Activated B cell treated with CpG ODN at 0.5 μM for 24 hours (primary cell): ENCODE measurements at regions not wholly inside any gene's neighbourhood (a gene's known extent, or its start where the extent isn't known, plus 50 kb on each side); places are given as distances from the start of the nearest gene placed in this dataset.

Experiments
- ATAC-seq: fragments of 200-7000 bp; cut with Tn5 transposase; one replicate; pipeline ENCODE4 v1.10.0; 2021; ENCODE audit warnings: low read depth, mild to moderate bottlenecking, moderate library complexity
- CTCF ChIA-PET: fragments of 350-600 bp; sonication (Branson Sonifier 250); formaldehyde crosslinking; loops from one replicate; lab custom pipeline; 2021; ENCODE audit warnings: antibody characterized with exemption; lab: Charles Lee
- POLR2A ChIA-PET: fragments of 350-600 bp; sonication (Branson Sonifier 250); formaldehyde crosslinking; loops from one replicate; lab custom pipeline; 2021; ENCODE audit warnings: antibody characterized with exemption; lab: Charles Lee
- DNase-seq: peaks from one replicate; pipeline ENCODE4 v3.0.0; 2022
- H3K27ac Mint-ChIP-seq: one replicate; pipeline ENCODE4 v1.8.0; 2020; ENCODE audit warnings: mixed read lengths
- H3K27me3 Mint-ChIP-seq: one replicate; pipeline ENCODE4 v1.8.0; 2021; ENCODE audit warnings: mixed read lengths
- H3K36me3 Mint-ChIP-seq: one replicate; pipeline ENCODE4 v1.8.0; 2021; ENCODE audit warnings: low read depth, mixed read lengths
- H3K4me1 Mint-ChIP-seq: one replicate; pipeline ENCODE4 v1.8.0; 2021; ENCODE audit warnings: mixed read lengths
- H3K4me3 Mint-ChIP-seq: one replicate; pipeline ENCODE4 v1.8.0; 2020; ENCODE audit warnings: mild to moderate bottlenecking, mixed read lengths
- H3K9me3 Mint-ChIP-seq: one replicate; pipeline ENCODE4 v1.8.0; 2020; ENCODE audit warnings: mixed read lengths
- CTCF ChIP-seq: fragments of 200-600 bp; IDR thresholded peaks from one replicate; pipeline ENCODE4 v1.8.0; 2022; ENCODE audit warnings: antibody characterized with exemption, mild to moderate bottlenecking
- intact Hi-C: fragments of 100-400 bp; cut with micrococcal nuclease; formaldehyde crosslinking; loops from one replicate; pipeline ENCODE4 v1.15.1; 2024

DNA sequence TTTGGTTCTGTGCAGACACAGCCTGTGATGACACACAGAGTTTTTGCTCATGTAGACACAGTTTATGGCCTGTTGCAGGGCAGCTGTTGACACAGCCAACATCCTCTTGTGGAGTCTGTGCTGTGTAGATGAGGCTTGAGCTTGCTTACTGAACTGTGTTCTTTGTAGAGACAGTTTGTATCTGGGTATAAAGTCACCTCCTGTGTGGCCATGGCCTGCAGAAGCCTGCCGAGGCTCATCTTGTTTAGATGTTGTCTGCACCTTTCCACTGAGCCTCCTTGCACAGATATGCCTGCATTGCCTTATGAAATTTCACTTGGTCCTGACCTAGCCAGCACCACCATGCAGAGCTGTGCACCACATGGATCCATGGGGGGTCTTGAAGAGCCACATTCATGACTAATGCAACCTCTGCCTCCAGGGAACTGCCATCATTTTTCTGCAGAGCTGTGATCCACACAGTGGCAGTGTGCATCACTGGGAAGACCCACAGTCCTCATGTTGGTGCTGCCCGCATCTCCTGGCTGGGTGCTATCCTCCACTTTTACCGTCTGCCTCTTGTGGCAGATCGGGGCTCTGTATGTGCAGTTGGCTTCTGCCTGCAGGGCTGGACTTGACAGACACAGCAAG, 198.0 kb upstream of the MAMLD1 start:
- no peak for DNase-seq
- intact Hi-C loops = no loop called here
- Mint-ChIP-seq H3K27ac (no peak overlapping the region), H3K36me3 (no peaks in the 10 kb centered on the region), H3K4me1 (no peaks in the 10 kb centered on the region), H3K9me3 (no peaks in the 10 kb centered on the region), H3K4me3 (no peak overlapping the region), H3K27me3 (no peaks in the 10 kb centered on the region)
- POLR2A ChIA-PET = no interaction called here
- no peak for ATAC-seq
- CTCF ChIA-PET = no interaction called here
- no peak for TF ChIP-seq CTCF

DNA sequence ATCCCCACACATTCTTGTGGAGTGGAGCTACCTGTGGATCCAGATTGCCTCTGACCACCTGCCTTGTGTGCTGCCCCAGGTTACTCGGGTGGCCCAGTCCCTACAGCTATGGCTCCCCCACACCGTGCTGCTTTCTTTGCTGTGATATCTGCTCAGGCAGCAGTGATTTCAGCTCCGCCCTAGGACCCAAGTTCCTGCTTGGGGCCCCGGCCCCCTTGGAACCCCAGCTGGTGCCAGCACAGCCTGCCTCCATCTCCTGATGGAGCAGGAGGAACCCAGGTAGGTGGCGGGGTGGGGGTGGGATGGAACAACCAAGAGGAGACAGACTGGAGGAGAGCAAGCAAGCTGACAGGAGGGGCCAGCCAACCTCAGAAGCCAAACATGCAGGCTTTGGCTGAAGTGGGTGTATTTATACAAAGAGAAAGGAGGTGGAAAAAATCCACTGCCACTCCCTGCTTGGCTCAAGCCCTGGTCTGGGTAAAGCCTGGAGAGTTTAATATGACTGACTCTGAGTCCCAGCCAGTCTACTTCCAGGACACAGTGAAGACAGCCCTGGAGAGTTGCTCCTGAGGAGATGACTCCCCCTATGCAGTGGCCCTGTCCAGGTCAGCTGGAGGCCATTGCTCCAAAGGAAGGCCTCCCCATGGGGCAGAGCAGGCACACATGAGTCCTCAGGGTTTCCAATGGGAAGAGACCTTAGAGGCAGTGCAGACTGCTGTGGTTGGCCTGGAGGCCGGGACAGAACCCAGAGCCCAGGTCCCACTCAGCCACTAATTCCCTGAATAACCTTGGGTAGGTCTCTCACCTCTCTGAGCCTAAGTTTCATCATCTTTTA, 197.1 kb upstream of the MAMLD1 start:
- no peaks in the 10 kb centered on the region for H3K27me3 Mint-ChIP-seq
- H3K9me3 Mint-ChIP-seq = no peaks in the 10 kb centered on the region

DNA sequence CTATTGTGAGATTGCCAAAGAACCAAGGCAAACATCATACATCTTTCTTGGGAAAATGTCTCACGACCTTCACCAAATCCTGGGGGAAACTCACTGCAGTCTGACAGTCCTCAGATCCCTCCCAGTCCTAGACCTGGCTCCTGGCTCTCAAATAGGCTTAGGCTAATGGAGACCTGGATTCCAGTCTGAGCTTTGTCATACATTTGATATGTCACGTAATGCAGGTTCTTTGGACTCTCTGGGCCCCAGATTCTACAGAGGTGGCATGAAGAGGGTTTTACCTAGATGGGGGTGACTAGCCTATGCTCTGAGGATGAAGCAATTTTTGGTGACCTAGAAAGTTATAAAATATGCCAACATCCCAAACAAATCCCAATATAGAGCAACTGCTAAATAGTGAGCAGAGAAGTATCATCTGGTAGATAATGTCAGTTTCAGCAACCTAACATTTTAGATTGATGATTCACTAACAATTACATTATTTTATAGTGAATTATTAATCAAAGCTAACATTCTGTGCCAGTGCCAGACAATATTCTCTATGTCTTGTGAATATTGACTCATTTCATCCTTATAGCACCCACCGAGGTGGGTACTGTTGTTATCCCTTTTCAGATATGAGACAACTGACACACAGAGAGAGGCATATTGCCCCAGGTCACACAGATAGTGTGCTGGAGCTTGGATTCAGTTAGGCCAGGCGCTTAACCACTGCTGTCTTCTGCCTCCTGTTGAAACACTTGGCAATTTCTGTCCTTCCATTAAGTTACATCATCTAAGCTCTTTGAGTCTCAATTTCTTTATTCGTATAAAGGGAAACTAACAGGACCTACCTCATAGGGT, 195.4 kb upstream of the MAMLD1 start:
- no peak for TF ChIP-seq CTCF
- CTCF ChIA-PET = no interaction called here
- ATAC-seq = no peak

More for the DNA sequence above, 197.1 kb upstream of the MAMLD1 start:
- DNase-seq (no peak), ATAC-seq (no peak)
- POLR2A ChIA-PET = no interaction called here
- CTCF ChIA-PET = no interaction called here
- Mint-ChIP-seq H3K27ac (no peak overlapping the region), H3K4me3 (no peak overlapping the region), H3K4me1 (no peaks in the 10 kb centered on the region), H3K36me3 (no peaks in the 10 kb centered on the region)
- TF ChIP-seq CTCF = no peak
- intact Hi-C loops = no loop called here

GRCh38 chrX:150182161-150182560, 181.0 kb upstream of the MAMLD1 start:
- intact Hi-C loops = no loop called here
- no peaks in the 10 kb centered on the region for H3K4me1 Mint-ChIP-seq
- peaks cover 7% of the 10 kb centered on the region for H3K9me3 Mint-ChIP-seq
- ChIA-PET CTCF (no interaction called here), POLR2A (no interaction called here)
- no peak overlapping the region for H3K27ac Mint-ChIP-seq
- TF ChIP-seq CTCF = no peak
- no peaks in the 10 kb centered on the region for H3K27me3 Mint-ChIP-seq
- H3K36me3 Mint-ChIP-seq = no peaks in the 10 kb centered on the region
- H3K4me3 Mint-ChIP-seq = no peak overlapping the region
- no peak for ATAC-seq
- no peak for DNase-seq

More for the DNA sequence above, 195.4 kb upstream of the MAMLD1 start:
- intact Hi-C loops = no loop called here
- Mint-ChIP-seq H3K4me1 (no peaks in the 10 kb centered on the region), H3K27me3 (no peaks in the 10 kb centered on the region), H3K27ac (no peak overlapping the region), H3K4me3 (no peak overlapping the region), H3K36me3 (no peaks in the 10 kb centered on the region), H3K9me3 (no peaks in the 10 kb centered on the region)
- POLR2A ChIA-PET = no interaction called here
- DNase-seq = no peak

DNA sequence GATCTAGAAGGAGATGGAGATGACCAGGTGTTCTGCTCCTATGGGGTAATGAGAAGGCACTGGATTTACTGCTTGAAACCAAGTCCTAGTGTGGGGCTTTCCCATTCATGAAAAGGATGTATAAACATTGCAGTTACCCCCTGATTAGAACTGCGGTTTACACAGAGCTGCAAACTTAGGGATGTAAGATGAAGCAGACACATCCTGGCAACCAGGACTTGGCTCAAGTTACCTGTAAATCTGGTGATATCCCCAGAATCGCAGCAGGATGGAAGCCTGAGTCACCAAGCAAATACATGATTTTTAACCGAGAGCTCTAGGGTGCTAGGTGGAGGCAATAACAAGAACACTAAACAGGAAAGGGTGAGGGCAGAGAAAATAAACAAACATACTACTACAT, 178.6 kb upstream of the MAMLD1 start:
- Mint-ChIP-seq H3K4me3 (no peak overlapping the region), H3K36me3 (no peaks in the 10 kb centered on the region), H3K27me3 (no peaks in the 10 kb centered on the region), H3K4me1 (no peaks in the 10 kb centered on the region), H3K9me3 (peaks cover under 1% of the 10 kb centered on the region), H3K27ac (no peak overlapping the region)
- TF ChIP-seq CTCF = no peak
- DNase-seq (no peak), ATAC-seq (no peak)
- CTCF ChIA-PET = no interaction called here
- intact Hi-C loops = no loop called here
- POLR2A ChIA-PET = no interaction called here
